ENCODE measurements at regions not wholly inside any gene's neighbourhood (a gene's known extent, or its start where the extent isn't known, plus 50 kb on each side); places are given as distances from the start of the nearest gene placed in this dataset.

DNA sequence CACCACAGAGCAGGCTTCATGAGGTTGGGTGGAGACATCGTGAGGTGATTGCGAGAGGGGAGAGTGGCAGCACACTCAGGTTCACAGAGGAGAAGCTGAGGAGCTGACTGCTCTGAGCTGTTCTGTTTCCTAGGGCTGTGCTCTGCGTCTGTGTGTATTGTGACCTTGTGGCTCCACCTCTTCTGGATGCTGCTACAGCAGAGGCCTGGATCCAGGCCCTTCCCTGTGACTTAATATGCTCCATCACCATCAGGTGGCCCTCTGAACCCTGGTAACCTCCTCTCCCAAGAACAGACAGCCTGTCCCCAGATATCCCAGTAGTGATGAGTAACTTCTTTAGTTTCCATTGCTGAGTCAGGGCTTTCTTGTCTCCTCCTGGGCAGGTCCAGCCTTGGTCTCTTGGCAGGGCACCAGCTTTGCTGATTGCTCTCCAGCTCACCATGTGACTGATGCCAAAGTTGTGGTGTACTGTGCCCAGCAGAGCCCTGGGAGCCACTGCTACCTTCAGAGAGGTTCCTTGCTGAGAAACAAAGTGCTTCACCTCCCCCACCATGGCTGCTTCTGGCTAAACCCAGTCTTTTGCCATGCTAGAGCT lies 212.8 kb upstream of the CHD1 start:
- no peak for DNase-seq

DNA sequence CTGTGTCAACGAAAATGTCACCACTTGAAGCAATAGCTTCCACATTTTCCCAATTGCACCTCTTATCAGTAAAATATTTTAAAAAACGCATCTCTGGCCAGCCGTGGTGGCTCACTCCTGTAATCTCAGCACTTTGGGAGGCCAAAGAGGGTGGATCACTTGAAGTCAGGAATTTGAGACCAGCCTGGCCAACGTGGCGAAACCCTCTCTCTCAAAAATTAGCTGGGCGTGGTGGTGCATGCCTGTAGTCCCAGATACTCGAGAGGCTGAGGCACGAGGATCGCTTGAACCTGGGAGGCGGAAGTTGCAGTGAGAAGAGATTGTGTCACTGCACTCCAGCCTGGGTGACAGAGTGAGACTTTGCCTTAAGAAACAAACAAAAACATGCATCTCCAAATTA lies 210.1 kb upstream of the CHD1 start:
- DNase-seq: no peak

DNA sequence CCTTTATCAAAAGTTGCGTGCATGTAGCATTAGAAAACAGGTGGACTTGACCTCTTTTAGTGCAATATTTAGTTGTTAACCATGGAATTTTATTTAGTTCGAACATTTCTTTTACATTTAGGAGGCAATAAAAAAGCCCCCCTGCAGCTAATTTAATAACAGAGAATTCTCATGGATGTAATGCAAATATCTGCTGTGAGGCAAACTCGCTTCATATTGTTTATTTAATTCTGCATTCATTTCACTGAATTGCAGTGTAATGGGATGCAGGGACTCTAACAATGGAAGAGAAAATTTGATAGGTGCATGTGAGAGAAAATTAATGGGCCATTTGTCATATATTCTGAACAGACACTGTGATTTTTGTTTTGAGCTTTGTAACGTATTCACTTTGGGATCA lies 205.1 kb upstream of the CHD1 start:
- DNase-seq: no peak

DNA sequence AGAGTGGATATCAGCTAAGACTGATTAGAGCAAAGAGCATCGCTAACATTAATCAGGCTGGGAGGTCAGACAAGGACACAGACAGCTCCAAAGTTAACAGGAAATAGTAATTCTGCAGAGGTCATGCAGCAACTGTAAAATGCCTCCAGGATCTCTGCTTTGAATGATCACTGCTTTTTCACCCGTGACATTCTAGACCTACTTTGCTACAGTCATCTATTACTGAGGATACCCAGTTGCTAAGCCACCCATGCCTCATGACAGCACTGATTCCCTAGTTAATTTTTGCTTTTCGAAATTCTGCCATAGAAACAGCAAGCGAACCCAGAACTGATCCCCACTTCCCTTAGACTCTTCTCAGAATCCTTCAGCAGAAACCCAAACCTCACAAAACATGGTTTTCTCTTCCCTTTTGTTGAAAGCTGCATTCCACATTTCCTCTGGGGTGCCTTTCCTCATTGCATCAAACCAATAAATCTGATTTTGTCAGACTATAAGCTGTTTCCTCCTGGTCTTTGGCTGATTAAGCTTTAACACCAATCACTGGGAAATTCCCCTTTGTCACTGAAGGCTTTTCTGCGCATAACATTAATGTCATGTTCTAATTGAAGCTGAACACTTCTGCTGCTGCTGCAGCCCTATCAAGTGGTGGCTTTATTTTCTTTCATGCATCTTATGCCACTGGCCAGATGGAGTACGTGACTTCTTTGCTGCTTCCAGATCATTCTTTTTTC lies 201.1 kb upstream of the CHD1 start:
- no peak for DNase-seq

DNA sequence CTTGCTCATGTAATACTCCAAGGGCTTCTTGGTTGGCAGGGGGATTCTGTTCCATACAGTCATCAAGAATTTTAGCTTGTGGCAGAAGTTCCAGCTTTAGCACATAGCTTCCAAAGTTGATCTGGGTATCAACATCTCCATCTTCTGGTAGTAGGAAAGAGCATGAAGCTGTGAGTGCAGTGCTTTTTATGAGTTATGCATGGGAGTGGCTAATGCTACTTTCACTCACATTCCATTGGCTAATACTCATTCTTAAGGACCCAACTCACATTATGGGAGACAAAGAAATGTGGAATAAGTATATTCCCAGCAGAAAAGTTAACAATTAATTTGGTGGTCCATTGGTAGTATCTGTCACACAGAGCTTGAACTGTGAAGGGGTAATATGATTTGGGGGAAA lies 194.2 kb upstream of the CHD1 start:
- no peak for DNase-seq

DNA sequence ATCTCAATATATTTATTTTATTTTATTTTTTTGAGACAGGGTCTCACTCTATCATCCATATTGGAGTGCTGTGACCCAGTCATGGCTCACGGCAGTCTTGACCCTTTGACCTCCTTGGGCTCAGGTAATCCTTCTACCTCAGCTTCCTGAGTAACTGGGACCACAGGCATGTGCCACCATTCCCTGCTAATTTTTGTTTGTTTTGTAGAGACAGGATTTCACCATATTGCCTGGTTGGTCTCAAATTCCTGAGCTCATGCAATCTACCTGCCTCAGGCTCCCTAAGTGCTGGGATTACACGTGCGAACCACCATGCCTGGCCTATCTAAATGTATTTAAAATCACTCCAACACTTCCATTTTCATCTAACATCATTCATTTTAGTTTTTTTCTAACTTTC lies 190.5 kb upstream of the CHD1 start:
- DNase-seq: no peak

DNA sequence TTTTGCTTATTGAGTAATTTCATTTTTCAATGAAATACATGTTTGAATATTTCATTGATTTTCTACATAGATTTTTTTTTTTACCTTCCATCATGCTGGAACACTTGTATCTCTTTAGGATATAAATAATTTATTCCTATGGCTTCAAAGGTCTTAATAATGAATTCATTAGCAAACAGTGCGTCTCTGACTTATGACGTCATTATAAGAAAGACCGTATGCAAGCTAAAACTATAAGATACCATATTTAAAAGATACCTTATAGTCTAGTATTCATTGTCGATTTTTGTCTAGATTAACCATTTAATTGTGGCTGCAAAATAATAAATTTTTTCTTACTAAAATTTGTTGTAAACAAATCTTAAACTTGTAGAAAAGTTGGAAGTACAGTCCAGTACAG lies 187.7 kb upstream of the CHD1 start:
- no peak for DNase-seq

DNA sequence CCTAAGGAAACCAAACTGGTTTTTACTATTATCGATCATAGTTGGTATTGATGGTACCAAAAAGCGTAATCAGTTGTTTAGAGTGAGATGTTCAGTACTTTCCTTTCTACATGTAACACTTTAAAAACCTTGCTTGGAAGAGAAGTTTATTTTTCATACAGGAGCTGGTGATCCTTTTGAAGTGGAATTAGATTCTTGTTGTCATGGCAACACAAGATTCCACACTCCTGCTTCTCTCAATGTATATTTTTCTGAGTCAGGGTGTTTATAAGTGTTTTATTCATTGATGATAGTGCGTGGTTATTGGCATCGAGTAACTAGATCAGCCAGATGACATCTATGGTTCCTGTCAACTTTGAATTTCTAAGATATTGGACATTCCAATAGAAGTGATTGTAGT lies 181.1 kb upstream of the CHD1 start:
- DNase-seq: no peak

DNA sequence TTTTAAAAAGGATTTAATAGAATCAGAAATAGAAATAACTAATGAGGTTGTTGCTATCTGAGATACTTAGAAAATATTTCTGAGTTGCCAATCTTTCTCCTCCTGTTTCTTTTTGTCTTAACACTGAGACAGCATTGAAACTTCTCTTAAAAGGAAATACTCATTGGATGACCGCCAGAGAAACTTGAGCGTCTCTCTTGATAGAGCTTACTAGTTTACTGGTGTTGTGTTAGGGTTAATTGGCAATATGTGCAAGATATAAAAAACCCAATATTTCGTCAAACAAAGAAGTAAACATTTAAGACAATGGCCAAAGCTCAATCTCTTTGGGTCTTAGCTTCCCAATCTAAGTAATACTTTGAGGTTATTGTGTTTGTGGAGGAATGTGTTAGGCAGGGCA lies 176.4 kb upstream of the CHD1 start:
- DNase-seq: peak in 1 of 56 donors; percentile 6

DNA sequence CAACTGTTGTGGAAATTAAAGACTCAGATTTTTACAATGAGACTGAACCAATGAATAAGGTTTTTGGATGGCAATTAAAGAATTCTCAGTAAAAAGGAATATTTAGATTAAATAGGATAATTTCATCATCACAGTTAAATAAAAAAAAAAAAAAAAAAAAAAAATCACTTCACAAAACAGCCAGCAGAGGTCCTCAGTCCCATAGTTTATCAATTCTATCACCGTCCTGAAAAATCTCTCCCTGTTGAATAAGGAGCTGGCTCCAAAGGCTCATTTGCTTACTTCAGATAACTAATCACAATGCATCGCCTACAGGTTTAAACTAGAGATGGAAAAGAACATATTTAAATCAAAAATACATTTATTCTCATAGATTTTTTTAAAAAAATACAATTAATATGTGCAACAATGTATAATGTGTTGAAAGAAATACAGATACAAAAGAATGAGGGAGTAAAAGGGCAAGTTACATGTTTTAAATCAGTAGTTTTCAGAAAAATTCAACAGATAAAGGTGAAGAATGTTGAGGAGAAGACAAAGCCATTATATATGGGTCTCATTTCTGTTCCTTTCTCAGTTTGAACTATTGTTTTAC lies 175.8 kb upstream of the CHD1 start:
- DNase-seq: no peak

DNA sequence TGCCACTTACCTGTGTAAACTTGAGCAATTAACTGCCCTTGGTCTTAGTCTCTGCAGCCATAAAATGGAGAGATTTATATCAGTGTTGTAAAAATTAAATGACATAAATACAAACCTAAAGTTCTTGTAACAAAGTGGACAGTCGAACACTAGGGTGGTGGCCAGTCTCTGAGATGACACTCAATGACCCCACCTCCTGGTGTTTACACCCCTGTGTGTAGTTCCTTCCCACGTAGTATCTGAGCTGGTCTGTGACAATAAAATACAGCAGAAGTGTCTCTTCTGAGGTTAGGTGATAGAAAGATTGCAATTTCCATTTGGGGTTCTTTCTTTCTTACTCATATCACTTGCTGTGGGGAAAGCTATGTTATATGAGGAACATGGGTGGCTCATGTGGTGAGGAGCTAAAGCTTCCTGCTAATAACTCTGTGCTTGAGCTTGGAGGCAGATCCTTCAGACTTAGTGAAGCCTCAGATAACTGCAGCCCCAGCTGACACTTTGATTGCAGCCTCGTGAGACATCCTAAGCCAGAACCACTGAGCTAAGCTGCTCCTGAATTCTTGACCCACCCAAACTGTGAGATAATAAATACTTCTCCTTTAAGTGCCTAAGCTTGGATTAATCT lies 173.4 kb upstream of the CHD1 start:
- no peak for DNase-seq

DNA sequence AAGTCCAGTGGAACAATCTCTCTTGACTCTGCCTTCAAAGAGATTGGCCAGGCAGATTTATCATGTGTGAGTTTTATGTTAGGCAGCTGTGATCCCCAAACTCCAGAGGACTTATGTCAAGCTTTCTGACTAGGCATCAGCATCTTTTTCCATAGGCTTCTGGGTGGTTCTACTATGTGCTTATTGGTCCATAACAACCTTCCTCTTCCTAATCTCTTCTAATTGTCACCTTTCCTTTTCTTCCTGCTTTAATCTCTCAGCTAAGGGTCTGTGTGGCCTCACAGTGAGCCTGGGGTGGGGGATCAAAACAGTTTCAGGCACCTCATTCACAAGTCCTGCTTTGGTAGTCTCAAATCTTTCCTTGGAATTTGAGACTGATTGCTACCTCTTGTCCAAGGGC lies 170.9 kb upstream of the CHD1 start:
- no peak for DNase-seq

DNA sequence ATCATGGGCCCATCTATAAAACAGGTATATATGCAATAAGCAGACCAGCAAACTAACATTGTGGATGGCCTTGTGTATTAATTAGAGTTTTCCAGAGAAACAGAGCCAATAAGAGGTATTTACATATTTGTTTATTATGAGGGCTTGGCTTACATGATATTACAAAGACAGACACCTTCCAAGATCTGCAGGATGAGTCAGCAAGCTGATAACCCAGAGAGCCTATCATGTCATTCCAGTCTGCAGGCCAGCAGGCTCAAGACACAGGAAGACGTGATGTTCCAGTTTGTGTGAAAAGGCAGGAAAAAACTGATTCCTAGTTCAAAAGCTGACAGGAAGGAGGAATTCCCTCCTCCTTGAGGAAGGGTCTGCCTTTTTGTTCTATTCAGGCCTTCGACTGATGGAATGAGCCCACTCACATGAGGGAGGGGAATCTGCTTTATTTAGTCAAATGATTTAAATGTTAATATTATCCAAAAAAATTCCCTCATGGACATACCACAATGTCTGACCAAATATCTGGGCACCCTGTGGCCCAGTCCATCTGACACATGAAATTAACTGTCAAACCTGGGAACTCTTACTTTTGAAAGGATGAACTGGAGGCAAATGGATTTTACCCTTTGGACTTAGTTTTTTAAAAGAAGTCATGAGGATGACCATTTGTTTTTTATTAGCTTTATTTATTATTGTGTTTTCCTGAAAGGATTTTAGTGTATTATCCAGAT lies 161.2 kb upstream of the CHD1 start:
- no peak for DNase-seq

DNA sequence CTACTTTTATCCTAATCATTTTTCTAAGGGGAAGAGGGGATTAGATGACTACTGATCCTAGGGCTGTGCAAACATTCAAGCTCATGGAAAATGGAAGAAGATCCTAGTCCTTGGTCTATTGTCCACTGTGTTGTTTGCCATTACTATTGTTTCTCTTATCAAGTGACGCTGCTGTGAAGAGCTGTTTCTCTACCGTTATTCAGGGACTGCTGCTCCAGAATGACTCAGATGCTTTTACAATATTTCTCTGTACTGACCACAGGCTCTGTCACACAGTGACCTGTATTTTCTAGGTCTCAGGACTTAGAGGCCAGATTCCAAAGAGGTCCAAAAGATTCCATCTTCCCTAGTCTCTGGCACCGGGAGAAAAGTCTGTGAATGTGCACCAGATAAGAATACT lies 159.5 kb upstream of the CHD1 start:
- no peak for DNase-seq

DNA sequence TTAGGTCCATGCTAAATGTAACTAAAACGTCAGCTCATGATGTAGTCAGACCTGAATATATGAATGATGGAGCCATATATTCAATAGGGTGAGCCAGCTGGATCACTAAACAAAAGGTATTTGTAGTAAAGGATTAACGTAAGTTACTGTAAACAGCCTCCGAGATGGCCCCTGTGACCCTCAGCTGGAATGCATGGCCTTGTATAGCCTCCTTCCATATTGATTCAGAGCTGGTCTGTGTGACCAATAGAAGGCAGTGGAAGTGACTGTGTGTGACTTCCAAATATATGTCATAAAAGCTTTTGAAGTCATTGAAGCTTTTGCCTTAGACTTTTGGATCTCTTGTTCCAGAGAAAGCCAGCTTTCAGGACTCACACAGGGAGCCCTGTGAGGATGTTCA lies 154.4 kb upstream of the CHD1 start:
- no peak for DNase-seq

DNA sequence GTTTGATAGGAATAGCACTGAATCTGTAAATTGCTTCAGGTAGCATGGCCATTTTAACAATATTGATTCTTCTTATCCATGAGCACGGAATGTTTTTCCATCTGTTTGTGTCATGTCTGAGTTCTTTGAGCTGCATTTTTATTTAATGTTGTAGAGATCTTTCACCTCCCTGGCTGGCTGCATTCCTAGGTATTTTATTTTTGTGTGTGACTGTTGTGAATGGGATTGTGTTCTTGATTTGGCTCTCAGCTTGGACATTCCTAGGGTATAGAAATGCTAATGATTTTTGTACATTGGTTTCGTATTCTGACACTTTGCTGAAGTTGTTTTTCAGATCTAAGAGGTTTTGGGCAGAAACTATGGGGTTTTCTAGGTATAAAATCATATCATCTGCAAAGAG lies 152.9 kb upstream of the CHD1 start:
- no peak for DNase-seq

DNA sequence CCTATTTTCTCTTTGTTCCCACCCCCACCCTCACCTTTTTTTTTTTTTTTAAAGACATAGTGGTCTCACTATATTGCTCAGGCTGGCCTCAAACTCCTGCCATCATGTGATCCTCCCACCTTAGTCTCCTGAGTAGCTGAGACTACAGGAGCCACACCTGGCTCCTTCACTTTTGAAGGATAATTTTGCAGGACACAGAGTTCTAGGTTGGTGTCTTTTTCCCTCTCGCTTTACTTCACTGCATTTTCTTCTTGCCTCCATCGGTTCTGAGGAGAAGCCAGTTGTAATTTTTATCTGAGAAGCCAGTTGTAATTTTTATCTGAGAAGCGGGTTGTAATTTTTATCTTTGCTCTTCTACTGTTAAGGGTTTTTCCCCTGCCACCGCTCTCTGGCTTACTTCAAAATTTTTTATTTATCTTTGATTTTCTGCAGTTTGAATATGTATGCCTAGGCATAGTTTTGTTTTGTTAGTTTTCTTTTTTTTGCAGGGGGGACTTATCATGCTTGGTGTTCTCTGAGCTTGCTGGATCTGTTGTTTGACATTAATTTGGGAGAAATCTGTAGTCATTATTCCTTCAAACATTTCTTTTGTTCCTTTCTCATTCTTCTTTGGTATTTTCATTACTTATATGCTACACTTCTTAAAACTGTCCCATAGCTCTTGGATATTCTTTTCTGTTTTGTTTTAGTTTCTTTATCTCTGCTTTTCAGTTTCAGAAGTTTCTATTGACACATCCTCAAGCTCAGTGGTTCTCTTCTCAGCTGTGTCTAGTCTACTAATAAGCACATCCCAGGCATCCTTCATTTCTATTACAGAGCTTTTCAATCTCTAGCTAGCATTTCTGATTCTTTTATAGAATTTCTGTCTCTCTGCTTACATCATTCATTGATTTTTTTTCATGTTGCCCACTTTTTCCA lies 148.2 kb upstream of the CHD1 start:
- DNase-seq: no peak

DNA sequence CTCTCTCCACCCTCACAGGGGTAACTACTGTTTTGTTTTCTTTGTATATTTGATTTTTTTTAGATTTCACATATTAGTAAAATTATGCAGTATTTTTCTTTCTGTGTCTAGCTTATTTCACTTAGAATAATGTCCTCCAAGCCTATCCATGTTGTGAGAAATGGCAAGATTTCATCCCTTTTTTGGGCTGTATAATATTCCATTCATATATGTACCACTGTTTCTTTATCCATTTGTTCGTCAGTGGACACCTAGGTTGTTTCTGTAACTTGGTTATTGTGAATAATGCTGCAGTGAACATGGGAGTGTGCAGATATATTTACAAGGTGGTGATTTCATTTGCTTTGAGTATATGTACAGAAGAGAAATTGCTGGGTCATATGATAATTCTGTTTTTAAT lies 144.0 kb upstream of the CHD1 start:
- DNase-seq: no peak

DNA sequence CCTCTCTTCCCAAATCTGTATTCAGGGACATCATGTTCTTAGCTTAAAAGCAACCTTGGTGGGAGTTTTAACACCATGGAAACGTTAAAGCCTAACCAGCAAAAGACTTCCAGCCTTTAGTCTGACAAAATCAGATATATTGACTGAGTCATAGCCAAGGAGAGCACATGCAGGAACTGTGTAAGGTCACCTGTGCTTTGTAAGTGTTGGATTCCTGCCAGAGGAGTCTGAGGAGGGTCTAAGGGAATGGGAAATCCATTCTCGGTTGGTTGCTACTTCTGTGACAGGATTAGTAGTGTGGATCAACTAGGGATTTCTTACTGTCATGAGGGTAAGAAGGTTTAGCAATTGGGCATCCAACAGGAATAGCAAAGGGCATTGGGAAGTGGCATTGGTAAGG lies 142.0 kb upstream of the CHD1 start:
- DNase-seq: no peak

DNA sequence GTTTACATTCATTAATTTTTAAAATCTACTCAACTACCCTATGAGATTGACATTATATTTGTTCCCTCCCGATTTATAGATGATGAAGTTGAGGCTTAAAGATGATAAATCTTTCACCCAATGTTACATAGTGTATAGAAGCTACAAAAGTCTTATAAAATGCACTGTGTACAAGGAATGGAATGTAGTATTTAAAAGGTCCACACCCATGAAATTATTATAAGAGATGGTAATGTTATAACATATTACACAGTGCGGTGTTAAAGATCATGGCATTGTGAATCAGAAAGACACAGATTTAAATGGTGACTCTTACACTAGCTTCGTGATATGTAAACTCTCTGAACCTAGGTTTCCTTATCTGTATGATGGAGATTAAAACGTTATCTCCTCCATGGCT lies 141.6 kb upstream of the CHD1 start:
- no peak for DNase-seq

Data from amygdala (tissue), 56 donors.